Superior temporal gyrus (tissue), 1 donor: ENCODE measurements at regions not wholly inside any gene's neighbourhood (a gene's known extent, or its start where the extent isn't known, plus 50 kb on each side); places are given as distances from the start of the nearest gene placed in this dataset.

ENCODE experiments used
- DNase-seq: peaks from one replicate; pipeline ENCODE4 v3.0.0-alpha.2; 2016; ENCODE audit errors: extremely low spot score

DNA sequence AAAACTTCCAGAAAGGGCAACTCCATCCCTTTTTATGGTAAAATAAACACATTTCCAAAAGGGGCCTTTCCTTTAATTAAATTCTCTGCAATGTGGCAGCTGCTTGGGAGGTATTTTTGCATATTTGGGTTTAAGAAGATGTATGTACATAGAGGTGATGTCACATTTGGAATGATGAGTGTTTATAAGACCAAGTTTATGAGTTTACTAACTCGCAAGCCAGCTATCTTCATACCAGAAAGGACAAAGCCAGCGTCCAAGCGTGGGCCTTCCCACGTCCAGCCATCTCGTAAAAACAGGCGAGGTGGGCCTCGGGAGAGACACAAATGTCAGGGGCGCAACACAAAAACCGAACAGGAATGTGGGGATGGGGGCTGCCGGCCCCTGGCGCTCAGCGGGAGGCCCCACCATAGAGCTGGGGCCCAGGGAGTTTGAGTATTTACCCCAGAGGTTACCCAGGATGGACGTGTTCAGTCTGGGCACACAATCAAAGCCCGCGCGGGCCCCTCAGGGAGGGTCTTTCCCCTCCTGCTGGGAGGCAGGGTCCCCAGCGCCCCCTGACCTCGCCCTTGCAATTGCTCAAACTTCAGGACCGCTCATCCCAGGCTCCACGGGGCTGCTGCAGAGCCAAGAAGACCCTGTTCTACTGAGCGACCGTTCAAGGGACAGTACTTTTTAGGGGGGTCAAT, 137.3 kb downstream of the TWIST2 start:
- DNase-seq = no peak

DNA sequence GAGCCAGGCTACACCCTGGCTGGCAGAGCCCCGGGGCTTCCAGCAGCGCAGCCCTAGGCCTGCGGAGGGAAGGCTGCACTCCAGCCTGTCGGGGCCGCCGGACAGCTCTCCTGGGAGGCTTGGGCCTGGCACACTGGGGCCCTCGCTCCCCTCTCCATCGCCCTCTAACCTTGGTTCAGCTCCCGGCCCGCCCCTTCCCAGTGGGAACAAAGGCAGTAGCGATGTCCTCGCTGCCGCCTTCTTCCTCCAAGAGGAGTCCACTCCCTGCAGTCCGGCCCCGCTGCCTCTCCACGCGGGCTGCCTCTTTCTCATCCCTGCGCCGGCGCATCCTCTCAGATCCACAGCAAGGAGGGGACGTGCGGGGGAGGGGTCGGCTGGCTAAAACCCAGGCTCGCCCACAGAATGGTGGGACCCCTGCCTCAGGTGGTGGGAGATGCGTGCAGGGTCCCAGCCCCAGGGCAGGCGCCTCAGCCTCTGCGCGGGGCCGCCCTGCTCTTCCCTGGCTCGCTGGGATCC, 138.1 kb downstream of the TWIST2 start:
- no peak for DNase-seq

DNA sequence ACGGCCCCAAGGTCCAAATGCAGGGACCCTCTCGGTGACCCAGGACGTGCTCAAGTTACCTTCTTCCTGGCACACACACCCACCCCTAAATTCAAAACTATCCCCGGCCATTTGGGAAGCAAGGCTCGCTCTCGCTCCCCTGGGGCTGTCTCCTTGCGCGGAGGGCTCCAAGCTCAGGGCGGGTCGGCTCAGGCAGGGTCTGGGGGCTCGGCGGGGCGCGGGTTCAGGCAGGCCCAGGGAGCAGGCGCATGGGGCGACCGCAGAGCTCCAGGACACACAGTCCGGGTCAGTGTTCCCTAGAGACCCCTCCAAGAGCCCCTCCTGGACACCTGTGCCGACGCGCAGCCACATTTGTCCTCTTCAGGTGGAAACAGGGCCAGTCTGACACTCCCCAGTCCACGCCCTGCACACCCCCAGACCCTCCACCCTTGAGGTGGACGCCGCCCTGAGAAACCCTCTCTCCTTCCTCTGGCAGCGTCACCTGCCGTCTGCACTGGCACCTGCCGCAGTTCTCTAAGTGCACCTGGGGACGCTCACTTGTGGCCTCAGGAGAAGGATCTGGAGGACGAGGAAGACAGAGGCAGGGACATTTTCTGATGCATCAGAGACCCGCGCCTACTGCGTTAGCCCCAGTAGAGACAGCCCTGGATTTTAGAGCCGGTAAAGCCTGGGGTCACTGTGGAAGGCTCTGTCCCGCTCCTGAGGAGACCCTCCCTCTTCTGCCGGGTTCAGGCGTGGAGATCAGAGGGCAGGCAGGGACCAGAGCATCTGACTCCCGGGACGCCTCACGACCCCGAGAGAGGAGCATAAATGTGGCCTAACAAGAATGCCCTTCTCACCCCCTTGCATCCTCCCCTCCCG, 138.8 kb downstream of the TWIST2 start:
- no peak for DNase-seq

DNA sequence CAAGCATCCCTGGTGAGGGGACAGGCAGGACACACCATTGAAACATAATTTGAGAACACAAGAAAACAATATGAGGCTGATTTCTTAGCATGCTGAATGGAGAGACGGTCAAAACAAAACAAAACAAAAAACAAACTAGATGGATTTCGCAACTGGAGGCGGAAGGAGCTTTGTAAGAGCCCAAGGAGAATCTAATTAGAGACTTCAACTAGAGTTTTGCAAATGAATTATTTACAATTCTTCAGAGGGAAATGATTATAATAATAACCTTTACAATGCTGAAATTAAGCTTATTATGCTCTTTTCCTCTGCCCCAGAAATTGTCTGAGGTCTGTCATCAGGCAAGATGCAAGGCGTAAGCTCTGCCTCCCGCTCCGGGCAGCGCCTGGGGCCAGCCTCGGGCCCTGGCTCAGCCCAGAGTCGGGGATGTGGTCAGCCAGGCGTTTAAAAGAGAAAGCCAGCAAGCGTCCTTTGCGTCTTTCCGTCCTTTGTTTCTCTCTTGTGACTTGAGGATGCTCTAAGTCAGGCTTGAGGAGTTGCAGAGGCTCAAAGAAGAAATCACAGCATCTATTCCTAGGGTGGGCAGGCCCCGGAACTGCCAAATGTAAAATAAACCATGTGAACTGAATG, 139.6 kb downstream of the TWIST2 start:
- no peak for DNase-seq

DNA sequence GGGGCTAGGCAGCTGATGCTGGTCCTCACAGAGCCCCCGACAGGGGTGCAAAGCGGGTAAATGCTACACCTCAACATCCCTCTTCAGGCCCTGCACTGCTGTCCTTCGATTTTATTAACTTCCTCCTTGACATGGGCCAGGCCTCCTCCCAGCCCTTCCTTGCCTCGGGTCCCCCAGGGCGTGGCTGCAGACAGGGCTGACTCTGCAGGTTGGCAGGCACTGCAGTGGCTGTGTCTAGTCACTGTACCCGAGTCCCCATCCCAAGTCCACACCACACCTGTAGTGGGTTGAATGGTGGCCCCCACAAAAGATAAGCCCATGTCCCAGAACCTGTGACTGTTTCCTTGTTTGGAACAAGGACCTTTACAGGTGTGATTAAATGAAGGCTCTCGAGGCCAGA, 140.2 kb downstream of the TWIST2 start:
- DNase-seq = no peak

DNA sequence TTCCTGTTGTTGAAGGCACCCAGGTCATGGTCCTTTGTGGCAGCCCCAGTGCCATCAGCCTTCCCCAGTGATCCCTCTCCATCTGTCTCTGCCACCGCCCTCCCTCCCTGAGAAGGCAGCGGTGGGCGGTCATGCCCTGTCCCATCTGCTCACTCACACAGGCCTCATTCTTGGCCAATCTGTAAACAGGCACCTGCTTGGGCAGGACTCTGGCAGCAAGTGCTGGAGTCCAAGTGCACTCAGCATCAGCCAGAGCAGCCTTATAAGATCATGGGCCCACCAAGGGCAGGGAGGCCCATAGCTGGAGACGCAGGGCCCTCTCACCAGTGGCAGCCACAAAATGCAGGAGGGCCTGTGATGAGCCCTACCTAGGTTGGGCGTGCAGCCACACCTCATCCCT, 140.9 kb downstream of the TWIST2 start:
- DNase-seq = no peak

DNA sequence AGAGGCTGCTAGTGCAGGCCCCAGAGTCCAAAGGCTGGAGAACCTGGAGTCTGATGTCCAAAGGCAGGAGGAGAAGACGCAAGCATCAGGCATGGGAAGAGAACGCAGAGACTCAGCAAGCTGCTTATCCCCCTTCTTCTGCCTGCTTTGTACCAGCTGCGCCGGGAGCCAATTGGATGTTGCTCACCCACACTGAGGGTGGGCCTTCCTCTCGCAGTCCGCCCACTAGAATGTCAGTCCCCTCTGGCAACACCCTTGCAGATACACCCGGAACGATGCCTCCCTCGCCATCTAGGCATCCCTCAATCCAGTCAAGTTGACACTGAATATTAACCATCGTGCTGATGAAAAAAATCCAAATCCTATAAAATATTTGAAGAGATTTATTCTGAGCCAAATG, 141.6 kb downstream of the TWIST2 start:
- DNase-seq = no peak

DNA sequence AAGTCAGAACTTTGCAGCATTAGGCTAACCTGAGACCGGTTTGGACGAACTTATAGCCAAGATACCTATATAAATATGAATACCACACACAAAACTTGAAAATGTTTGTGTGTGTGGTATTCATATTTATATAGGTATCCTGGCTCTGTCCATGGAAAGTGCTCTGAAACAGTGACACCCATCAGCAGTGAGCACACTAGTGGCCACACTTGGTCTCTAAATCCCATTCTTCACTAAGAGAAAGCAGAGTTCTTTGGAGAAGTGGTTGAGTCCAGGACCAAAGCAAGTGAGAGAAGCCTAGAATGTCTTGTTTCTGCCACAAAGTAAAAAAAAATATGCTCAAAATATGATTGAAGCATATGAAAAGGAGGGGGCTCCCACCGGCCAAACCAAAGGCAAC, 146.5 kb downstream of the TWIST2 start:
- no peak for DNase-seq

DNA sequence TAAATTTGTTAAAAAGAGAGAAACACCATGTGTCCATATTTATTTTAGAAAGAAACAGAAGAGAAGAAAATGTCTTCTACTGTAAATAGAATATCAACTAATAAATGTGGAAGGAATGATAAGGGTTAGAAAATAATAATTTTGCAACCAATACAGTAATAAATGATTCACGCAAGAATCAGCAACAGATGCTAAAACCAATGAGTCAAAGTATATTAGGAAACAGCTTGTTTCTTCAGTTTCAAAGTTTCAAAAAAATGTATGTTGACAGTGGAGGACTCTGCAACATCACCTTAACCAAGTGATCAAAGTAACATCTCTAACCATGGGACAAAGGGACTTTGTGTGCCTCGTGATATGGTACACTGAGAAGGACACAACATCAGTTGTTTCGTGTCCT, 147.0 kb downstream of the TWIST2 start:
- DNase-seq = no peak

DNA sequence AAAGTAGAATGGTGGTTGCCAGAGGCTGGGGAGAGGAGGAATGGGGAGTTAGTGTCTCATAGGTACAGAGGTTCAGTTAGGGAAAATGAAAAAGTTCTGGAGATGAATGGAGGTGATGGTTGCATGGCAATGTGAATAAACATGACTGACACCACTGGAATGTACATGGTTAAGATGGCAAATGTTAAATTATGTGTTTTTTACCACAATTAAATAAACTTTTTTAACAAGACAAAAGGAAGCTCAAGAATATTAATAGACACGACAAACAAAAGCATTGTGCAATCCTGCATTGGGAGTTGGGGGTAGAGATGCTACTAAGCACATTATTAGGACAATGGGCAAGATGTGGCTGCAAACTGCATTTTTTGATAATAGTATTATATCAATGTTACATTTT, 147.7 kb downstream of the TWIST2 start:
- no peak for DNase-seq

DNA sequence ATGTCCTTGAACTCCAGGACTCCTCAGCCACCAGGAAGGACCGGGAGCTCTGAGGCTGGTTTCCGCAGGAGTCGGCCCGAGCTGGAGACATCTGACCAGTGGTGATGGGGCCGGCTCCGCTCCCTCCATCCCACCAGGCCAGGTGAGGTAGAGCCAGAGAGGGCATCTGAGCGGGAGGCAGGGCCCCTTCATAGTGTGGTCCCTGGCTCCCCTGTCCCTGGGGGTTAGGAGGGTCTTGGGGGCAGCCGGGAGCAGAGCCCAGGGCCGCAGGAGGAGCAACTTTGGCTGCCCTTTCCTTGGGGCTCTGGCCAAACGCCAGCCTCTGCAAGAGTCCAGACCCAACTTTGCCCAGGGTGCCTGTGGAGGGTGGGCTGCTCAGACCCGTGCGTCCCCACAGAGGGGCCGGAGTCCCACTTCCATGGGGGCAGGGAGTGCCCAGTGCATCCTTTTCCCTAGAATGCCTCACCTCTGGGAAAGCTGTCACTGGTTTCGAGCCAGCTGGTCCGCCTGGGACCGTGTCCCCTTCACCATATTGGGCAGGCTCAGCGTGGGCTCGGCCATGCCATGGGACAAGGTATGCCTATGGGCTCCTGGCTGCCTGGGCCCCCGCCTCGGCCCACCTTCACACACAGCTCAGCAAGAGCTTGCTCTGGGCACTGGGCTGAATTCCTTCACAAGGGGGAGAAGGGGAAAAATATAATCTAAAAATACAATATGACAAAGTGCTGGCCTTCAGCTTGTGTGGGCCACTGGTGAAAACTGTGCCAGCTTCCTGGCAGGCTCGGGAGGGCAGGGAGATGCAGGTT, 148.6 kb downstream of the TWIST2 start:
- DNase-seq = no peak

DNA sequence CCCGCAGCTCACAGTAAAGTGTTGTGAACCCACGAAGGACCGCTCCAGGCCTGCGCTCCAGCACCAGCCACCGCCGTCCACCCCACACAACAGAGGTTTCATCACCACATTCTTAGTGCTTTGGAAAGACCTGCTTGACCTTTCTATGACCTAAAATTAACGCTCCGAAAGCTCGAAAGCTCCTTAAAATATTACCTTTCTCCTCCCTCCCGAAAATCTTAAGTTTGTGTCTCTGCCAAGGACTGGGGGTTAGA, 149.2 kb downstream of the TWIST2 start:
- DNase-seq = no peak

DNA sequence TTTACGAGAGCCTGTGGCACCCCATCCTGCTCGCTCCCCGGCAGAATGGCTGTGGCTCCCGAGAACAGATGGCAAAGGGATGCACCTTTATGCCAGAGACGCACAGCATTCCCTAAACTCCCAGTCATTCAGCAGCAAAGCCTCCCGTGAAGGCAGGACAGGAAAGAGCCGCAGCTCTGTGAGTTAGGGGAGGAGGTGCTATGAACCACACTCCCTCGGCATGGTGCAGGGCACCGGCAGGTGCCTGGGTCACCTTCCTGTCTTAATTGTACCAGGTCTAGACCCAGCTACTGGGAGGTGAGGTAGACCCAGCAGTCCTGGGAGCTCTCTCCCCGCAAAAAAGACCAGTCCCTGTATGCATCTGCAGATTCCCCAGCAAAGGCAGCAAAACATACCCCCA, 149.8 kb downstream of the TWIST2 start:
- DNase-seq = no peak
